ENCODE measurements at regions not wholly inside any gene's neighbourhood (a gene's known extent, or its start where the extent isn't known, plus 50 kb on each side); places are given as distances from the start of the nearest gene placed in this dataset.

- no peak for TF ChIP-seq POLR2A (IDR thresholded peaks at IDR 0.05; ENCODE audit: low read length)
- TF ChIP-seq GATA1 (IDR thresholded peaks at IDR 0.05; ENCODE audit: low read depth, low read length): no peak
Measured at GRCh38 chr1:115225993-115226685, 111.9 kb downstream of the NGF start.

Measured in erythroblast (primary cell).